HepG2 (cell line): ENCODE measurements at regions not wholly inside any gene's neighbourhood (a gene's known extent, or its start where the extent isn't known, plus 50 kb on each side); places are given as distances from the start of the nearest gene placed in this dataset.
A peak's percentile ranks its signal among the peaks of the same experiment; 100 is the strongest.

Experiments used
- ATAC-seq: fragments of 200-7000 bp; cut with Tn5 transposase; 3 replicates; pipeline ENCODE4 v1.9.1; 2020; ENCODE audit warnings: mild to moderate bottlenecking, moderate library complexity
- BruUV-seq: library from RNA; stranded (reverse); fragments of 400-500 nt; replicated peaks from 2 replicates; lab custom pipeline; 2021; lab: Mats Ljungman, UMichigan
- CTCF ChIA-PET: fragments of 300-600 bp; formaldehyde crosslinking; extraction: SDS; loops from one replicate; lab custom pipeline; 2021; ENCODE audit warnings: low total read pairs, inconsistent platforms, low intra/inter-chr PET ratio; lab: Yijun Ruan, JAX
- POLR2A ChIA-PET: fragments of 350-600 bp; sonication (Branson Sonifier 250); formaldehyde crosslinking; loops from one replicate; lab custom pipeline; 2020; ENCODE audit warnings: antibody characterized with exemption, inconsistent platforms; lab: Yijun Ruan, JAX
- DNase-seq: peaks from one replicate; pipeline ENCODE4 v3.0.0-alpha.2; 2015; ENCODE audit warnings: low spot score
- FAIRE-seq: peaks from 3 replicates; lab custom pipeline; 2011; peaks lifted over from hg19 to GRCh38; lab: Jason Lieb, UNC
- H2AFZ ChIP-seq: one replicate; pipeline ENCODE4 v1.6.1; 2011; ENCODE audit warnings: low read length, inconsistent platforms
- H3K27ac ChIP-seq: fragments of 300-600 bp; 3 replicates; pipeline ENCODE4 v1.8.0; 2011; ENCODE audit warnings: mixed run types, mild to moderate bottlenecking, mixed read lengths, low read length, inconsistent platforms; ENCODE audit not compliant: insufficient read depth; ENCODE audit errors: extremely low read length
- H3K27me3 ChIP-seq, 2 experiments: fragments of 200-600 bp in 1 of 2; 2 replicates in 1 of 2; 3 replicates in 1 of 2; pipeline versions ENCODE4 v1.6.0 to v1.8.0; 2011; ENCODE audit warnings: low read length in 2 of 2, mild to moderate bottlenecking in 2 of 2, moderate library complexity in 2 of 2, inconsistent platforms in 1 of 2; ENCODE audit not compliant: insufficient read depth in 2 of 2, control insufficient read depth in 1 of 2
- H3K36me3 ChIP-seq, 2 experiments: fragments of 200-600 bp in 1 of 2; replicated peaks in 1 of 2; 2 replicates in 1 of 2; 3 replicates in 1 of 2; pipeline versions ENCODE4 v1.5.1 to v1.8.0; 2011; ENCODE audit warnings: low read length in 2 of 2, inconsistent platforms in 1 of 2; ENCODE audit not compliant: insufficient read depth in 2 of 2, control insufficient read depth in 1 of 2
- H3K4me1 ChIP-seq: 2 replicates; pipeline ENCODE4 v1.5.1; 2012; ENCODE audit warnings: low read length, inconsistent platforms; ENCODE audit not compliant: insufficient read depth
- H3K4me2 ChIP-seq: 2 replicates; pipeline ENCODE4 v1.6.0; 2011; ENCODE audit warnings: low read depth, low read length, inconsistent platforms
- H3K4me3 ChIP-seq, 3 experiments: fragments of 200-600 bp in 1 of 3; sonication (generic), shearing (Covaris generic) in 1 of 3; replicated peaks in 1 of 3; 2 replicates each; pipeline ENCODE4 v1.5.1; 2011 to 2016; ENCODE audit warnings: low read length in 3 of 3, inconsistent platforms in 2 of 3, low read depth in 2 of 3, mild to moderate bottlenecking in 2 of 3, control low read depth in 1 of 3, mixed read lengths in 1 of 3; ENCODE audit not compliant: insufficient read depth in 1 of 3
- H3K79me2 ChIP-seq: one replicate; pipeline ENCODE4 v1.6.1; 2011; ENCODE audit warnings: low read length, inconsistent platforms; ENCODE audit not compliant: insufficient read depth
- H3K9ac ChIP-seq: 2 replicates; pipeline ENCODE4 v1.6.0; 2011; ENCODE audit warnings: mild to moderate bottlenecking, low read depth, low read length, inconsistent platforms; ENCODE audit not compliant: insufficient read depth
- H3K9me3 ChIP-seq: 2 replicates; pipeline ENCODE4 v1.5.1; 2012; ENCODE audit warnings: mild to moderate bottlenecking, low read length
- H4K20me1 ChIP-seq: 2 replicates; pipeline ENCODE4 v1.6.0; 2011; ENCODE audit warnings: inconsistent platforms, mild to moderate bottlenecking, low read length, moderate library complexity; ENCODE audit not compliant: insufficient read depth
- HNF4A ChIP-seq: sonication (generic); formaldehyde crosslinking; IDR thresholded peaks from 2 replicates; pipeline ENCODE4 v1.4.0; 2020; ENCODE audit warnings: missing genetic modification reagents
- HNRNPLL ChIP-seq: fragments of 200-400 bp; formaldehyde crosslinking; IDR thresholded peaks from 2 replicates; pipeline ENCODE4 v1.6.1; 2017; ENCODE audit warnings: mild to moderate bottlenecking, low read depth, low read length; ENCODE audit not compliant: poor library complexity, severe bottlenecking
- MXD4 ChIP-seq: IDR thresholded peaks from 2 replicates; pipeline ENCODE4 v1.6.1; 2016; ENCODE audit warnings: mild to moderate bottlenecking, missing biosample characterization, missing genetic modification reagents
- NFYB ChIP-seq: sonication (generic); formaldehyde crosslinking; IDR thresholded peaks from 2 replicates; pipeline ENCODE4 v1.4.0; 2020; ENCODE audit warnings: missing genetic modification reagents
- RFX1 ChIP-seq: fragments of 450-650 bp; IDR thresholded peaks from 2 replicates; pipeline ENCODE4 v1.6.1; 2017
- SOX5 ChIP-seq: IDR thresholded peaks from 2 replicates; pipeline ENCODE4 v1.6.1; 2016; ENCODE audit warnings: borderline replicate concordance
- TBX2 ChIP-seq: sonication (generic); formaldehyde crosslinking; IDR thresholded peaks from 2 replicates; pipeline ENCODE4 v1.5.0; 2020; ENCODE audit warnings: missing genetic modification reagents, mild to moderate bottlenecking, borderline replicate concordance
- ZFP36 ChIP-seq: fragments of 150-350 bp; IDR thresholded peaks from 2 replicates; pipeline ENCODE4 v1.6.1; 2018; ENCODE audit warnings: borderline replicate concordance, low read length, low read depth; ENCODE audit not compliant: partially characterized antibody
- ZNF121 ChIP-seq: sonication (generic); formaldehyde crosslinking; IDR thresholded peaks from 2 replicates; pipeline ENCODE4 v1.5.0; 2020; ENCODE audit warnings: mild to moderate bottlenecking, missing genetic modification reagents
- ZNF362 ChIP-seq: sonication (generic); formaldehyde crosslinking; IDR thresholded peaks from 2 replicates; pipeline ENCODE4 v1.4.0; 2020; ENCODE audit warnings: missing genetic modification reagents, mild to moderate bottlenecking, borderline replicate concordance
- ZNF451 ChIP-seq: sonication (generic); formaldehyde crosslinking; IDR thresholded peaks from 2 replicates; pipeline ENCODE4 v1.5.0; 2020; ENCODE audit warnings: mild to moderate bottlenecking, missing genetic modification reagents
- ZNF784 ChIP-seq: sonication (generic); formaldehyde crosslinking; IDR thresholded peaks from 2 replicates; pipeline ENCODE4 v1.5.1; 2020; ENCODE audit warnings: missing genetic modification reagents, mild to moderate bottlenecking, borderline replicate concordance
- WGBS: methylation state at CpG from one replicate; pipeline ENCODE4 v1.1.6; 2017; ENCODE audit warnings: low lambda C conversion rate; 5-methylcytosine and 5-hydroxymethylcytosine counted together
- in situ Hi-C: cut with HindIII; loops from 2 replicates; pipeline ENCODE4 v1.10.0; 2017; ENCODE audit warnings: low pct_unique_long_range_greater_than_20kb; ENCODE audit not compliant: extremely low pct_ligation_motif_present
- intact Hi-C: fragments of 100-400 bp; cut with micrococcal nuclease; formaldehyde crosslinking; loops from one replicate; pipeline ENCODE4 v1.10.0; 2022; ENCODE audit not compliant: unreplicated experiment
- TF ChIP-seq, protein P1 (sequence below): sonication (generic); formaldehyde crosslinking; IDR thresholded peaks from 2 replicates; pipeline ENCODE4 v1.4.0; 2020; ENCODE audit warnings: missing genetic modification reagents, borderline replicate concordance

GRCh38 chr6:71044753-71045152 lies 87.9 kb upstream of the B3GAT2 start:
- intact Hi-C loops (no loop called here), in situ Hi-C loops (no loop called here)
- Histone ChIP-seq H3K9ac (no peak overlapping the region), H3K27me3 (no peaks in the 10 kb centered on the region; a peak in 1 of 5 replicates), H2AFZ (no peak overlapping the region), H3K27ac (no peak overlapping the region), H4K20me1 (no peaks in the 10 kb centered on the region), H3K9me3 (no peaks in the 10 kb centered on the region), H3K36me3 (no peaks in the 10 kb centered on the region), H3K4me1 (peaks cover 8% of the 10 kb centered on the region), H3K4me3 (no peak overlapping the region), H3K4me2 (no peak overlapping the region), H3K79me2 (no peaks in the 10 kb centered on the region)
- WGBS, result 7% methylated on average over 1 of the region's 1 CpG
- ChIA-PET CTCF (no interaction called here), POLR2A (no interaction called here)
- TF ChIP-seq SOX5 (CRISPR knock-in tag), result no peak
- peak; percentile 38 for TF ChIP-seq HNF4A
- TF ChIP-seq, protein P1, sequence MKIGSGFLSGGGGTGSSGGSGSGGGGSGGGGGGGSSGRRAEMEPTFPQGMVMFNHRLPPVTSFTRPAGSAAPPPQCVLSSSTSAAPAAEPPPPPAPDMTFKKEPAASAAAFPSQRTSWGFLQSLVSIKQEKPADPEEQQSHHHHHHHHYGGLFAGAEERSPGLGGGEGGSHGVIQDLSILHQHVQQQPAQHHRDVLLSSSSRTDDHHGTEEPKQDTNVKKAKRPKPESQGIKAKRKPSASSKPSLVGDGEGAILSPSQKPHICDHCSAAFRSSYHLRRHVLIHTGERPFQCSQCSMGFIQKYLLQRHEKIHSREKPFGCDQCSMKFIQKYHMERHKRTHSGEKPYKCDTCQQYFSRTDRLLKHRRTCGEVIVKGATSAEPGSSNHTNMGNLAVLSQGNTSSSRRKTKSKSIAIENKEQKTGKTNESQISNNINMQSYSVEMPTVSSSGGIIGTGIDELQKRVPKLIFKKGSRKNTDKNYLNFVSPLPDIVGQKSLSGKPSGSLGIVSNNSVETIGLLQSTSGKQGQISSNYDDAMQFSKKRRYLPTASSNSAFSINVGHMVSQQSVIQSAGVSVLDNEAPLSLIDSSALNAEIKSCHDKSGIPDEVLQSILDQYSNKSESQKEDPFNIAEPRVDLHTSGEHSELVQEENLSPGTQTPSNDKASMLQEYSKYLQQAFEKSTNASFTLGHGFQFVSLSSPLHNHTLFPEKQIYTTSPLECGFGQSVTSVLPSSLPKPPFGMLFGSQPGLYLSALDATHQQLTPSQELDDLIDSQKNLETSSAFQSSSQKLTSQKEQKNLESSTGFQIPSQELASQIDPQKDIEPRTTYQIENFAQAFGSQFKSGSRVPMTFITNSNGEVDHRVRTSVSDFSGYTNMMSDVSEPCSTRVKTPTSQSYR, result no peak
- DNase-seq, result peak; percentile 1
- peak; percentile 64 for ATAC-seq
- FAIRE-seq, result no peak
- BruUV-seq, result no TSS peak

DNA sequence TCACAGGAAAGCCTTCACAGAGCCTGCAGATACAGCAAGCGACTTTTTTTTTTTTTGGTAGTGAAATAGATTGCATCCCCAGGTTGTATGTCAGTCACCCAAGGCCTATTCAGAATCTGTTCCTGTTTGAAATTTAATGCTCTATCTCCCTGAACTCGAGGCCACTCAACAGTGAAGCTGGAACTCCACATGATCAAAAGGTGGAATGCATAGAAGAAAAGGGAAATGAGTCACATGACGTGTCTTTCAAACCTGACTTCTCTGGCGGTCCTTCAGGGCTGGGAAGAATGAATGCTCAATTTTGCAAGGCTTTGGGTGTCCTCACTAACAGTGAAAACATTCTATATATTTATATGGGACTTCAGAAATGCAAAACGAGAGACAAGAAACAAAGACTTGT lies 88.4 kb upstream of the B3GAT2 start:
- no peak for ATAC-seq
- in situ Hi-C loops (no loop called here), intact Hi-C loops (no loop called here)
- Histone ChIP-seq H2AFZ (no peak overlapping the region), H3K9me3 (no peaks in the 10 kb centered on the region), H3K9ac (no peak overlapping the region), H3K36me3 (no peaks in the 10 kb centered on the region), H3K4me3 (no peak overlapping the region), H3K27ac (no peak overlapping the region), H3K4me2 (no peak overlapping the region), H3K4me1 (peaks cover 8% of the 10 kb centered on the region), H3K27me3 (no peaks in the 10 kb centered on the region; a peak in 1 of 5 replicates), H3K79me2 (no peaks in the 10 kb centered on the region), H4K20me1 (no peaks in the 10 kb centered on the region)
- TF ChIP-seq NFYB (CRISPR knock-in tag) (no peak), ZFP36 (no peak), ZNF784 (CRISPR knock-in tag) (no peak), HNRNPLL (no peak), RFX1 (no peak), ZNF451 (CRISPR knock-in tag) (no peak), ZNF362 (CRISPR knock-in tag) (no peak), TBX2 (CRISPR knock-in tag) (no peak), MXD4 (CRISPR knock-in tag) (no peak), ZNF121 (CRISPR knock-in tag) (no peak)
- FAIRE-seq, result no peak
- ChIA-PET CTCF (no interaction called here), POLR2A (no interaction called here)
- no TSS peak for BruUV-seq
- WGBS, result 24% methylated on average over 5 of the region's 5 CpGs
- no peak for DNase-seq
